T-cell (primary cell): ENCODE measurements at regions not wholly inside any gene's neighbourhood (a gene's known extent, or its start where the extent isn't known, plus 50 kb on each side); places are given as distances from the start of the nearest gene placed in this dataset.

Experiments
- ATAC-seq, 4 experiments: fragments of 200-7000 bp in 3 of 4; fragments of 150-1000 bp in 1 of 4; cut with Tn5 transposase; replicated peaks in 1 of 4; 1 replicate in 3 of 4; 2 replicates in 1 of 4; pipeline ENCODE4 v1.10.0; 2021; ENCODE audit warnings: moderate library complexity in 3 of 4, mild to moderate bottlenecking in 2 of 4, moderate number of reproducible peaks in 1 of 4
- CTCF ChIA-PET, 2 donors: fragments of 300-600 bp; sonication (Branson Sonifier 250); formaldehyde crosslinking; loops; one replicate each; lab custom pipeline; 2022; ENCODE audit warnings: antibody characterized with exemption in 2 of 2; lab: Charles Lee
- POLR2A ChIA-PET, 2 donors: fragments of 300-600 bp; sonication (Branson Sonifier 250); formaldehyde crosslinking; loops; one replicate each; lab custom pipeline; 2022; ENCODE audit warnings: antibody characterized with exemption in 2 of 2; lab: Charles Lee
- DNase-seq, 35 experiments: peaks; one replicate each; pipeline versions ENCODE4 v3.0.0 to v3.0.0-alpha.2; 2013 to 2023
- H3K27ac ChIP-seq: one replicate; pipeline ENCODE4 v1.5.1; 2013; ENCODE audit warnings: low read length
- H3K27me3 ChIP-seq, 2 experiments: replicated peaks in 1 of 2; 1 replicate in 1 of 2; 2 replicates in 1 of 2; pipeline versions ENCODE4 v1.6.1 to v1.7.0; 2013; ENCODE audit warnings: low read length in 1 of 2, mixed read lengths in 1 of 2; ENCODE audit not compliant: control insufficient read depth in 2 of 2, insufficient read depth in 2 of 2; ENCODE audit errors: extremely low read depth in 1 of 2
- H3K36me3 ChIP-seq, 2 donors: 1 replicate in 1 of 2; 2 replicates in 1 of 2; pipeline versions ENCODE4 v1.6.1 to v1.7.0; 2013; ENCODE audit warnings: low read length in 1 of 2; ENCODE audit not compliant: control insufficient read depth in 2 of 2, insufficient read depth in 1 of 2; ENCODE audit errors: extremely low read depth in 1 of 2
- H3K4me1 ChIP-seq, 2 experiments: 1 replicate in 1 of 2; 2 replicates in 1 of 2; pipeline versions ENCODE4 v1.6.1 to v1.7.0; 2013; ENCODE audit warnings: low read length in 2 of 2, mixed read lengths in 1 of 2; ENCODE audit not compliant: insufficient read depth in 2 of 2, control insufficient read depth in 1 of 2; ENCODE audit errors: extremely low read depth in 1 of 2
- H3K4me3 ChIP-seq, 2 donors: 1 replicate in 1 of 2; 2 replicates in 1 of 2; pipeline versions ENCODE4 v1.5.1 to v1.7.0; 2013; ENCODE audit warnings: mild to moderate bottlenecking in 2 of 2, low read length in 1 of 2, moderate library complexity in 1 of 2; ENCODE audit not compliant: control insufficient read depth in 1 of 2; ENCODE audit errors: extremely low read depth in 1 of 2
- H3K9me3 ChIP-seq: 2 replicates; pipeline ENCODE4 v1.7.0; 2013
- H3K27ac Mint-ChIP-seq, 2 donors: one replicate each; pipeline ENCODE4 v1.8.0; 2020 to 2021; ENCODE audit warnings: mild to moderate bottlenecking in 2 of 2, mixed read lengths in 2 of 2
- H3K27me3 Mint-ChIP-seq, 2 donors: one replicate each; pipeline ENCODE4 v1.8.0; 2021 to 2022; ENCODE audit warnings: mixed read lengths in 2 of 2
- H3K36me3 Mint-ChIP-seq: one replicate; pipeline ENCODE4 v1.8.0; 2021; ENCODE audit warnings: mixed read lengths
- H3K4me1 Mint-ChIP-seq, 3 donors: one replicate each; pipeline ENCODE4 v1.8.0; 2020 to 2022; ENCODE audit warnings: mixed read lengths in 3 of 3, mild to moderate bottlenecking in 1 of 3
- H3K4me3 Mint-ChIP-seq, 3 donors: one replicate each; pipeline ENCODE4 v1.8.0; 2020 to 2022; ENCODE audit warnings: mild to moderate bottlenecking in 3 of 3, mixed read lengths in 3 of 3, moderate library complexity in 3 of 3
- H3K9me3 Mint-ChIP-seq, 3 donors: one replicate each; pipeline ENCODE4 v1.8.0; 2020 to 2022; ENCODE audit warnings: mixed read lengths in 3 of 3
- WGBS: methylation state at CpG from one replicate; pipeline ENCODE4 v1.1.5; 2013; ENCODE audit warnings: missing lambda C conversion rate; ENCODE audit not compliant: insufficient coverage; 5-methylcytosine and 5-hydroxymethylcytosine counted together

DNA sequence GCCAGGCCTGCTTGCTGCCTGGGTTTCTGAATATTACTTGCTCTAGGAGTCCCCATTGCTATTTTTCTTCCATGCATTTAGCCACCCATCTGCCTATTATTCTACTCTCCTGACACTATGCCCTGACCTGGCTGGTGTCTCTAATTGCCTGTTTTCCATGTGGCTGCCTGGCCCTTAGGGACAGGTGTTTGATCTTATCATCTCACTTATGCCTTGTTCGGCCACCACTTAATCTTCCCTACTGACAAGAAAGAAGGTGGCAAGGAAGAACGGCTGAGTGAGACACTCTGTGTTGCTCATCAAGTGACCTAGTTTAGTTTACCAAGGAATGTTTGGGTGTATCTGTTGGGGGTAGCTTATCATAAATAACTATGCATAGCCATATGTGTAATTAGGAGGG is 50.4 kb upstream of the RAPH1 start:
- Mint-ChIP-seq H3K9me3 (no peaks in the 10 kb centered on the region), H3K4me3 (no peak overlapping the region), H3K36me3 (no peaks in the 10 kb centered on the region), H3K27me3 (no peaks in the 10 kb centered on the region), H3K27ac (no peak overlapping the region), H3K4me1 (peaks cover 2 to 7% (median 5%) of the 10 kb centered on the region in 3 donors)
- H3K4me1 ChIP-seq: no peaks in the 10 kb centered on the region
- WGBS: no CpG with 5 or more reads among the region's 2 CpGs
- H3K36me3 ChIP-seq: no peaks in the 10 kb centered on the region
- ChIA-PET CTCF (no interaction called here), POLR2A (no interaction called here)
- ATAC-seq: no peak
- DNase-seq: no peak
- H3K9me3 ChIP-seq: no peaks in the 10 kb centered on the region
- H3K27me3 ChIP-seq: no peaks in the 10 kb centered on the region
- no peak overlapping the region for H3K4me3 ChIP-seq
- H3K27ac ChIP-seq: no peak overlapping the region

DNA sequence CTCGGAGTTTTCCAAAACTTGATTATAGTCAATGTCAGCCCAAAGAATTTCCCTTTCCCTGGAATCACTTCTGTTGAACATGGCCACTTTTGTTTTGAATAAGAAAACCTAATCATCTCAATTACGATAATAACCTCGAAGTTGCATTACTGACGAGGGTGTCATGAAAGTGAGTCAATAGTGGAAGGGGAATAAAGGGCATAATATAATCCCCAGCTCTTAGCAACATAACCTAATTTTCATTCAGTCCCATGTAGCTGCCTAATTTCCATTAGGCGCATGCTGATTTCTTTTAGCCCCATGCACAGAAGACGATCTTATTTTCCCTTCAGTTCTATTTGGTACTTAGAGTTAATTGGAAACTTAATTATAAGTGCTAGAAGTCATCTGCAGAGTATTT is 51.1 kb upstream of the RAPH1 start:
- CTCF ChIA-PET: no interaction called here
- Histone ChIP-seq H3K4me3 (no peak overlapping the region), H3K36me3 (no peaks in the 10 kb centered on the region), H3K4me1 (no peaks in the 10 kb centered on the region), H3K27me3 (no peaks in the 10 kb centered on the region), H3K9me3 (no peaks in the 10 kb centered on the region), H3K27ac (no peak overlapping the region)
- DNase-seq (no peak), ATAC-seq (no peak)
- Mint-ChIP-seq H3K9me3 (no peaks in the 10 kb centered on the region), H3K27me3 (no peaks in the 10 kb centered on the region), H3K4me1 (peaks cover 2 to 7% (median 5%) of the 10 kb centered on the region in 3 donors), H3K36me3 (no peaks in the 10 kb centered on the region), H3K4me3 (no peak overlapping the region), H3K27ac (no peak overlapping the region)
- POLR2A ChIA-PET: interaction anchor here in 1 of 2 donors (0.6 kb wide), 1 partner anchor 29 kb away, joined by 4 read pairs; no protein-coding TSS in a partner anchor
- WGBS: 78% methylated on average over 1 of the region's 6 CpGs

DNA sequence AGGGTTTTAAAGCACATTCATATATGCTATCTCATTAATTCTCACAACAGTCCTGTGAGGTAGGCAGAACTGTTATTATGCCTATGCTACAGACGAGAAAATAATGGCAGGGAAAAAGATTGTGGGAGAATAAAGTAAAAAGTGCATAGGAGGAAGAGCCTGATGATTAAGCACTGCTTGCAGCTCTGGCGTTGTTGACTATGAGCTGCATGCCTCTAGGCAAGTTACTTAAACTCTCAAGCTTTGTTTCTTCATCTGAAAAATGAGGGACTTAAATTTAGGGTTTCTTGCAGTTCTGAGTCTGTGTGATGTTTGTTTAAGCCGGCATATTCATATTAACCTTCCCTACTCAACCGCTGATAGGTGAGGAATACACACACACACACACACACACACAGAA is 51.6 kb upstream of the RAPH1 start:
- Mint-ChIP-seq H3K36me3 (no peaks in the 10 kb centered on the region), H3K27me3 (no peaks in the 10 kb centered on the region), H3K4me1 (peaks cover 2 to 7% (median 5%) of the 10 kb centered on the region in 3 donors), H3K4me3 (no peak overlapping the region), H3K9me3 (no peaks in the 10 kb centered on the region), H3K27ac (no peak overlapping the region)
- H3K4me1 ChIP-seq: no peaks in the 10 kb centered on the region
- no peaks in the 10 kb centered on the region for H3K27me3 ChIP-seq
- ChIA-PET POLR2A (interaction anchor here in 1 of 2 donors (0.6 kb wide), 1 partner anchor 28 kb away, joined by 4 read pairs; no protein-coding TSS in a partner anchor), CTCF (no interaction called here)
- no peak for ATAC-seq
- WGBS: no CpG with 5 or more reads among the region's 4 CpGs
- no peaks in the 10 kb centered on the region for H3K9me3 ChIP-seq
- no peaks in the 10 kb centered on the region for H3K36me3 ChIP-seq
- no peak overlapping the region for H3K27ac ChIP-seq
- no peak overlapping the region for H3K4me3 ChIP-seq
- DNase-seq: no peak

GRCh38 chr2:203590496-203590895 is 55.4 kb upstream of the RAPH1 start:
- no peaks in the 10 kb centered on the region for H3K27me3 Mint-ChIP-seq
- WGBS: no CpG with 5 or more reads among the region's 2 CpGs
- H3K36me3 Mint-ChIP-seq: no peaks in the 10 kb centered on the region

DNA sequence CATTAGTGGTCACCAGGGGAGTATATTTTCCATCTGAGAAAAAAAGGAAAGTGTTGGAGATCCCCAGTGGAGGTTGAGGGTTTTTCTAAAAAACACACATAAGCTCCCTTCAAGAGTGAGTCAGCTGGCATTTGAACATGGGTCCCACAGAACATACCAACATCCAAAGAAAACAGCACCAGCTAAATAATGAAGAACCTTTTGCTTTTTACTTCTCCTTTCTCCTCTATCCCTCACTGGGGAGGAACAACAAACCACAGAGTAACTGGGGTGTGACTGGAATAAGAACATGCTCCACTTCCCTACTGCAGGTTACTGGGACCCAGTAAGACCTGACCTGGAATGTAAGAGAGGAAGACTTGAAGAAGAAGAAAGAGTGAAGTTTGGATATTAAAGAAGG is 56.5 kb upstream of the RAPH1 start:
- POLR2A ChIA-PET: no interaction called here
- no peak overlapping the region for H3K4me3 Mint-ChIP-seq

More at GRCh38 chr2:203590496-203590895, 55.4 kb upstream of the RAPH1 start:
- no peaks in the 10 kb centered on the region for H3K9me3 ChIP-seq
- H3K27me3 ChIP-seq: no peaks in the 10 kb centered on the region
- H3K27ac ChIP-seq: no peak overlapping the region
- no peaks in the 10 kb centered on the region for H3K4me1 ChIP-seq
- H3K4me3 ChIP-seq: no peak overlapping the region
- DNase-seq (no peak), ATAC-seq (no peak)
- peaks cover 0 to 2% (median 0%) of the 10 kb centered on the region in 3 donors for H3K4me1 Mint-ChIP-seq
- POLR2A ChIA-PET: no interaction called here
- H3K9me3 Mint-ChIP-seq: no peaks in the 10 kb centered on the region
- H3K27ac Mint-ChIP-seq: no peak overlapping the region
- CTCF ChIA-PET: no interaction called here
- no peak overlapping the region for H3K4me3 Mint-ChIP-seq
- no peaks in the 10 kb centered on the region for H3K36me3 ChIP-seq

GRCh38 chr2:203592470-203592869 is 57.4 kb upstream of the RAPH1 start:
- Histone ChIP-seq H3K27ac (no peak overlapping the region), H3K27me3 (no peaks in the 10 kb centered on the region), H3K9me3 (no peaks in the 10 kb centered on the region), H3K4me1 (no peaks in the 10 kb centered on the region), H3K36me3 (no peaks in the 10 kb centered on the region), H3K4me3 (no peak overlapping the region)
- Mint-ChIP-seq H3K27me3 (no peaks in the 10 kb centered on the region), H3K9me3 (no peaks in the 10 kb centered on the region), H3K27ac (no peak overlapping the region), H3K36me3 (no peaks in the 10 kb centered on the region), H3K4me1 (no peaks in the 10 kb centered on the region), H3K4me3 (no peak overlapping the region)
- ChIA-PET POLR2A (interaction anchor here in 1 of 2 donors (0.6 kb wide), 1 partner anchor 1699 kb away, joined by 3 read pairs; no protein-coding TSS in a partner anchor), CTCF (interaction anchor here in 1 of 2 donors (0.6 kb wide), 1 partner anchor 22 kb away, joined by 3 read pairs; no protein-coding TSS in a partner anchor)
- no peak for DNase-seq
- WGBS: 100% methylated on average over 2 of the region's 2 CpGs
- no peak for ATAC-seq

More for the DNA sequence above, 56.5 kb upstream of the RAPH1 start:
- H3K27me3 Mint-ChIP-seq: no peaks in the 10 kb centered on the region
- H3K27ac Mint-ChIP-seq: no peak overlapping the region
- H3K9me3 ChIP-seq: no peaks in the 10 kb centered on the region
- H3K27me3 ChIP-seq: no peaks in the 10 kb centered on the region
- no peak for DNase-seq
- no peaks in the 10 kb centered on the region for H3K4me1 Mint-ChIP-seq
- no peak overlapping the region for H3K4me3 ChIP-seq
- H3K9me3 Mint-ChIP-seq: no peaks in the 10 kb centered on the region
- H3K36me3 ChIP-seq: no peaks in the 10 kb centered on the region
- H3K36me3 Mint-ChIP-seq: no peaks in the 10 kb centered on the region
- no peak overlapping the region for H3K27ac ChIP-seq
- H3K4me1 ChIP-seq: no peaks in the 10 kb centered on the region
- CTCF ChIA-PET: no interaction called here
- no peak for ATAC-seq

GRCh38 chr2:203594541-203594940 is 59.4 kb upstream of the RAPH1 start:
- Mint-ChIP-seq H3K4me1 (peaks cover 5 to 11% (median 7%) of the 10 kb centered on the region in 3 donors), H3K27ac (no peak overlapping the region), H3K36me3 (no peaks in the 10 kb centered on the region), H3K4me3 (no peak overlapping the region), H3K9me3 (no peaks in the 10 kb centered on the region), H3K27me3 (peaks cover 0 to 2% of the 10 kb centered on the region in 2 donors)
- CTCF ChIA-PET: interaction anchor here in 1 of 2 donors (0.6 kb wide), 1 partner anchor 21 kb away, joined by 3 read pairs; no protein-coding TSS in a partner anchor
- no peak overlapping the region for H3K4me3 ChIP-seq
- DNase-seq (no peak), ATAC-seq (no peak)
- no peak overlapping the region for H3K27ac ChIP-seq
- POLR2A ChIA-PET: no interaction called here
- H3K4me1 ChIP-seq: no peaks in the 10 kb centered on the region
- H3K9me3 ChIP-seq: no peaks in the 10 kb centered on the region
- peaks cover 0 to 5% of the 10 kb centered on the region in 2 experiments for H3K27me3 ChIP-seq
- no peaks in the 10 kb centered on the region for H3K36me3 ChIP-seq
